Caki2 (cell line): ENCODE measurements at regions not wholly inside any gene's neighbourhood (a gene's known extent, or its start where the extent isn't known, plus 50 kb on each side); places are given as distances from the start of the nearest gene placed in this dataset.
"Not testable (repeated sequence)": the region's sequence is repeated elsewhere in the genome, so short reads cannot be mapped to it uniquely, and the experiment has no call there.

Experiments
- DNase-seq: peaks from one replicate; pipeline ENCODE4 v3.0.0-alpha.2; 2015; ENCODE audit warnings: low read depth
- in situ Hi-C: cut with HindIII; loops from 2 replicates; pipeline ENCODE4 v1.10.0; 2016; ENCODE audit warnings: low sequenced_read_pairs, low pct_unique_long_range_greater_than_20kb, mixed read lengths

DNA sequence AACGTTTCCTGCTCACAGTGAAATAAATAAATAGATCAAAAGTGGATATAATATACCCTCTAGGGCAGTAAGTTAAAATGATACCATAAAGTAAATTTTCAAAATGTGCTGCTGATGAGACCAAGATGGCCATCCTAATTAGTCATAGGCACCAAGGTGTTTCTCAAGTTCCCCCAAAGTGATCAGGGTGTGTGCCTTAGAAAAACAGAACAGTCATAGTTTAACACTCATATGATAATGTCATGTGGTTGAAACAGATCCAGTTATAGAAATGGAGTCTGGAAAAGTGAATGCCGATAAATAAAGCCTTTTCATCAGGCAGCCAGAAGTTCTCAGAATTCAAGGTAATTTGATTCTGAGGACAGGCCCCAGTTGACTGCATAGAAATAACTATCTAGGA, 161.5 kb upstream of the CDKN2B start:
- in situ Hi-C loops: no loop called here
- no peak for DNase-seq

DNA sequence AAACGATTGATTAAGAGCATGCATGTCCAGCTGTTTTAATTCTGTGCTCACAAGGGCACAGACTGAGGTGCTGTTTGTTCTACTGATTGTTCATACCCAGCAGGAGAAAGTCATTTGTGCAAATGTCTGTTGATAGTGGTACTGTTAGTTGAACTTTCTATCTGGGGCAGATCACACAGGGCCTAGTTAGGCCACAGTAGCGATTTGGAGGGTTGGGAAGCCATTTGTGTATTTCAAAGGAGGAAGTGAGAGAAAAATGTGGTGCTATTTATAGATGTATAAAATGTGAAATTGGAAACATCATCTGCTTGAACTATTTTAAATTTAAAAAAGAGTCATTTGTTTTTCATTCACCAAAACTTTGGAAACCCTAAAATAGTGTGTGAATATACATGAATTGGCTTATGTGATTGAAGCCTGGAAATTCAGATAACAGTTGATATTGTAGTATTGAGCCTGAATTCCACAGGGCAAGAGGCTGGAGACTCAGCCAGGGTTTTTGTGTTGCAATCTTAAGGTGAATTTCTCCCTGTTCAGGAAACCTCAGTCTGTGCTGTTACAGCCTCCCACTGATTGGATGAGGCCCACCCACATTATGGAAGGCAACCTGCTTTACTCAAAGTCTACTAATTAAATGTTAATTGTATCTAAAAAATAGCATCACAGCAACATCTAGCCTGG, 162.0 kb upstream of the CDKN2B start:
- in situ Hi-C loops: no loop called here
- no peak for DNase-seq

DNA sequence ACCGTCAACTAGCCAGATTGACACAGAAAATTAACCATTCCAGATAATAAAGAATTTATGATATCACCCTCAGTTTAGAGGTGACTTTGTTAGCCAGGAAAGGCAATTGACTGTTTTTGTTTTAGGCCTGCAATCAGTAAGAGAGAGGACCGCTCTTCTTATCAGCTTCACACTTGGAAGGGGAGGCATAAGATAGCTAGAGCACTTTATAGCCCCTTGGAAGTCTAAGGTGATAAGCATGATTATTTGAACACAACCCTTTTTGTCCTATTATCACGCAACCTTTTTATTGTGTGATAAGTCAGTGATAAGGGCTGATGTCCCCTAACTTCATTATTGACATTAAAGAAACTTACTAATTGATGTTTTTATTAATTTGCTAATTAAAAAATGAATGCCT, 162.6 kb upstream of the CDKN2B start:
- no peak for DNase-seq
- in situ Hi-C loops: no loop called here

DNA sequence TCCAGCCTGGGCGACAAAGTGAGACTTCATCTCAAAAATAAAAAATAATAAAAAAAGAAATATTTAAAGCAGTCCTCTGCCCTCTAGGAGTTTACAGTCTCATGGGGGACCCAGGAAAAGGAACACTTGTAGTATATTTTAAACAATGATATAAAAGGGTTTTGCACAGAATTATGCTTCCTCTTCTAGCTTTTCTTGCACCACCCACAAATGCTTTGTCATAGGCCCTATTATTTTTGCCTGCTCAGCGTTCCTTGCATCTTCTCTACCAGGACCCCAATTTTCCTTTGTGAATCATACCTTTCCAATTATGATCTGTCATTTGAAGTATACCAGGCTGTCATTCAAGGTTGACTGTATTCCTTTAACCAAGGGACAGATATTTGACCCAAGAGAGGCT, 164.8 kb upstream of the CDKN2B start:
- DNase-seq: no peak
- in situ Hi-C loops: no loop called here

DNA sequence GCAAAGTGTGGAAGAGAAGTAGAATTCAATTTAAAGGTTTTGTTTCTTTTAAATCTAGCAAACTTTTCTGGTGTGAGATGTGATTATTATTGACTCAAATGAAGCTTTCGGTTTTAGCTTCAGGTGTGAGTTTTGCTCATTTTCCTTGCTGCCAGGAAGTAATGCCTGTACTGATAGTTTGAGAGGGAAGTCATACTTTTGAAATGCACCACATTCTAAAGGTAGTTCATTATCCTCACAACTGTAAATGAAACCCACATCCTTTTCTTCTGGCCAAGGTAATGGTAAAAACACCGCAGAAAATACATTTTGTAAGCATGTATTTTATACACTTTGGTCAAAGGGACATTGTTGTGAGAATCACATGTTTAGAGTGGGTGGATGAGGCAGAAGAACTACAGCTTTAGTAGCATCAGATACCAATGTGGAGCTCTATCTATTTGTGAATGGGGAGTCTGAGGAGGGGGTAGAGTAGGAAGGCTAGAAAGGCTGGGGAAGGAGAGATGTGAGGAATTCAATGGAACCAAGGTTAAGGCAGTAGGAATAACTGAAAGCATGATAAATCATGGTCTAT, 167.0 kb upstream of the CDKN2B start:
- in situ Hi-C loops: no loop called here

DNA sequence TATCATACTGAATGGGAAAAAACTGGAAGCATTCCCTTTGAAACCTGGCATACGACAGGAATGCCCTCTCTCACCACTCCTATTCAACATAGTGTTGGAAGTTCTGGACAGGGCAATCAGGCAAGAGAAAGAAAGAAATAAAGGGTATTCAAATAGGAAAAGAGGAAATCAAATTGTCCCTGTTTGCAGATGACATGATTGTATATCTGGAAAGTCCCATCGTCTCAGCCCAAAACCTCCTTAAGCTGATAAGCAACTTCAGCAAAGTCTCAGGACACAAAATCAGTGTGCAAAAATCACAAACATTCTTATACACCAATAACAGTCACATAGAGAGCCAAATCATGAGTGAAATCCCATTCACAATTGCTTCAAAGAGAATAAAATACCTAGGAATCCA, 171.9 kb upstream of the CDKN2B start:
- in situ Hi-C loops: not testable (repeated sequence)

More for the DNA sequence above, 167.0 kb upstream of the CDKN2B start:
- no peak for DNase-seq

DNA sequence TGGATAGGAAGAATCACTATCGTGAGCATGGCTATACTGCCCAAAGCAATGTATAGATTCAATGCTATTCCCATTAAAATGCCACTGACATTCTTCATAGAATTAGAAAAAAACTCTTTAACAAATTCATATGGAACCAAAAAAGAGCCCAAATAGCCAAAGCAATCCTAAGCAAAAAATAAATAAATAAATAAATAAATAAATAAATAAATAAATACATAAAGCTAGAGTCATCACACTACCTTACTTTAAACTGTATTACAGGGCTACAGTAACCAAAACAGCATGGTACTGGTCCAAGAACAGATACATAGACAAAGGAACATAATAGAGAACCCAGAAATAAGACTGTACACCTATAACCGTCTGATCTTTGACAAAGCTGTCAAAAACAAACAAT, 180.4 kb upstream of the CDKN2B start:
- DNase-seq: no peak
- in situ Hi-C loops: no loop called here

More for the DNA sequence above, 171.9 kb upstream of the CDKN2B start:
- not testable (repeated sequence) for DNase-seq

DNA sequence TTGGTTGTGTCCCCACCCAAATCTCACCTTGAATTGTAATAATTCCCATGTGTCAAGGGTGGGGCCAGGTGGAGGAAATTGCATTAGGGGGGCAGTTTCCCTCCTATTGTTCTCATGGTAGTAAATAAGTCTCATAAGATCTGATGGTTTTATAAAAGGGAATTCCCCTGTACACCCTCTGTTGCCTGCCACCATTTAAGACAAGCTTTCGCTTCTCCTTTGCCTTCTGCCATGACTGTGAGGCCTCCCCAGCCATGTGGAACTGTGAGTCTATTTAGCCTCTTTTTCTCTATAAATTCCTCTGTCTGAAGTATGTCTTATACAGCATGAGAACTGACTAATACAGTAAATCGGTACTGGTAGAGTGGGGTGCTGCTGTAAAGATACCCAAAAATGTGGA, 187.9 kb upstream of the CDKN2B start:
- in situ Hi-C loops, DNase-seq: not testable (repeated sequence)

DNA sequence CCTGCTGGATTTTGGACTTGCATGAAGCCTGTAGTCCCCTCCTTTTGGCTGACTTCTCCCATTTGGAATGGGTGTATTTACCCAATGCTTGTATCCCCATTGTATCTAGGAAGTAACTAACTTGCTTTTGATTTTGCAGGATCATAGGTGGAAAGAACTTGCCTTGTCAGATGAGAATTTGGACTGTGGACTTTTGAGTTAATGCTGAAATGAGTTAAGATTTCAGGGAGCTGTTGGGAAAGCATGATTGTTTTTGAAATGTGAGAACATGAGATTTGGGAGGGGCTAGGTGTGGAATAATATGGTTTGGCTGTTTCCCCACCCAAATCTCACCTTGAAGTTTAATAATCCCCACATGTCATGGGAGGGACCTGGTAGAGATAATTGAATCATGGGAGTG, 189.6 kb upstream of the CDKN2B start:
- in situ Hi-C loops: no loop called here
- DNase-seq: no peak

DNA sequence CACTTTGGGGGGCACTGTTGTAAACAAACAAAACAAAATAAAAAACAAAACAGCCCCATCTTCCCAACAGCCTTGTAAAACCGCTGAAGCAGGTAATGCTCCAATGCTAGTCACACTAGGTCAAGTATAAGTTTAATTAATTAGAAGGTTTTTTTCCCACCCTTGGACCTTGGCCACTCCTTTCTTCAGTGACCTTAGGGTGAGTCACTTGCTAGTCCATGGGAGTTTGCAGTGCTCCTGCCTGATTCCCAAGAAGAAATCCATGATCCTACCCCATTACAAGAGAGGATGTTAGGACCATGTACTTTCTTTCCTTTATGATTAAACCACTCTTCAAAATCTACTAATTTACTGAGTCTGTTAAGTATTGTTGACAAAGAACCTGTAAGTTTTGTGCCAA, 192.2 kb upstream of the CDKN2B start:
- in situ Hi-C loops: no loop called here
- no peak for DNase-seq

DNA sequence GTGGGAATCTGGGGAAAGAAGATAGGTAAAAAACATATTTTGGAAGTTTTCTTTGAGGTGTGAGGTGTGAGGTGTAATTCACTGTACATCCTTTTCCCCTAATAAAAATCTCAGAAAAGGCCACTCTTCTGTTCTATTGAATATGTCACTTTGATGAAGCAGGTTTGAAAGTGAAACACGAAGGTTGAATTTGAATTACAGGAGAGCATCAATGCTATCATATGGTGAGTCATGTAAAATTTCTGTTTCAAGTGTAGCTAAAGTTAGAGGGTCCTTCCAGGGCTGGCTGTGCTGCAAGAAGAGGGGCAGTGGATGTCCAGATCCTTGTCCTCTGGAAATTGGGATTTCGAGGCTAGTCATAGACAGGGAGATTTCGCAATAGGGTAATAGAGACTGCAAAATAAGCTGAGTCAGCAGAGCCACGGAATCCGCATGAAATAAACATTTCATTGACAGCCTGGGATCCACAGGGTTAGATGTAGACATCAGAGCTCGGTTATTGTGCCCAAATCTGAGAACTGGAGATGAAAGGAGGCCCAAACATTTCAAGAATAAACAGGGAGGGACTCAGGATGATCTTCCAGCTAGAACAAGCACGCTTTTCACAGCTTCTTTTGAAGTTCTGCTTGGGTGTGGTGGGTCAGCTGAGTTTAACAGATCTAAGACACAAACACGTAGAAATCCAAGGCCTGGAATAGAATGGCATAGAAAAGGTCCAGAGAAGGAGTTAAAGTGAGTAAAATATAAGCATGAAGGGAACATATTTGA, 194.4 kb upstream of the CDKN2B start:
- in situ Hi-C loops: no loop called here
- DNase-seq: no peak

DNA sequence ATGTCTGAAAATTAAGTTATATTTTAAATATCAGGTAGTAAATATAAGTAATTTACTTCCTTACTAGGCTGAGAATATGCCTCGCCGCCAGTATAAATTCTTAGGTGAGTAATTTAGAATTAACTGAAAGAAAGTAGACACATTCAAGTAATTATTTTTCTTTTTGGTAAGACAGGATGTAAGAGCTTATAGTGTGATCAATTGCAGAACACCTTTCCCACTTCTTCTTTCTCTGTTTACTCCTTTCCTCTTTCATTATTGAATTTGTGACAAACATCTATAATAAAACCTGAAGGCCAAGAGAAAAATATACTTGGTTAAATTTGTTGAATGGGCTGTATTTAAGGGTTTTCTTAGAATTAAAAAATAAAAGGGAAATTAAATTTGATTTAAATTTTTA, 195.1 kb upstream of the CDKN2B start:
- no peak for DNase-seq
- in situ Hi-C loops: no loop called here

DNA sequence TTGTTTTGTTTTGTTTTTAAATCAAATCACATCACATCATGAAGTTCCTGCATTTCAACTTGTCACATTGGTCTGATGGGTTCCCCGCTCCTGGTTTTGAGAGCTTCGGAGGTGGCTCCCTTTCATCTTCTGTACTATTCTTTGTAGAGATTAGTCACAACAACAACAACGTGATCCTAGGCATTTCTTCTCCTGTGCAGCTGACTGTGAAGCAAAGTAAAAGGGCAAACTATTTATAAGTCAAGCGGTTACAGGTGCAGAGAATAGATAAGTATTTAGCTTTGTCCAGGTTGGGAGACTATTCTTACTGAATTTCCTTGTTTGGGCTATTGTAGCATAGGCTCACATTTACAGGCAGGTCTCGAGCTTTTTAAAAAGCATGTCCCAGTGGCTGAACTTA, 197.7 kb upstream of the CDKN2B start:
- peak; percentile 64 for DNase-seq
- in situ Hi-C loops: no loop called here

DNA sequence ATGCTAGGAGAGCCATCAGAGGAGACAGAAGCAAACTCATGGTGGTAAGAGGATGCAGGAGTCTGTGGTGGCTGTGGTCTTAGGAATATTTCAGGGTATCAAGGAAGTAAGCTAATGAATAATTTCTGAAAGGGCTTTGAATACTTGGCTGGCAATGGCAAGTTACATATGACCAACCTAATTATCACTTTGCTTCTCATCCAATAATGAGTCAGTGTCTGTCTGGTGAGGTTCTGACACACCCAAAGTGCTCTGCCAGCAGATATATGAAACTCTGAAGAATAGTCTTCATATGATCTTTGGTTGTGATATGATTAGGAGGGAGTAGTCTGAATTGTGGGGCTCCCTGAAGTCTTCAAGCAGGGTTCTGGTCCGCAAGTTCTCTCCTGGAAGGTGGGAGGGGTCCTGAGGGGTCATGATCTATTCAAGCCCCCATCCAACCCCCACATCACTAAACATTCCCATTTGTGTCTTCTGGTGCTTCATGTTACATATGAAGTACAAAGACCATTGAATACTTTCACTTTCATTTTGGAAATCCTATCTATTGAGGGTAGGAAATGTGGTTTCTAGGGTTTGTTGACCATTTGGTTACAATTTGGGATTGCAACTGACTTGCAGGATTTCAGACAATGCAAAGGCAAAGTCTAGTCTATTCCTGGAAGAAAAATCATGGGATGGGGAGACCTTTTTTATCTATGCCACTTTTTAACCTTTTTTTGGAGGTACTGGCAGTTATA, 199.9 kb upstream of the CDKN2B start:
- in situ Hi-C loops: no loop called here
- peak; percentile 57 for DNase-seq

DNA sequence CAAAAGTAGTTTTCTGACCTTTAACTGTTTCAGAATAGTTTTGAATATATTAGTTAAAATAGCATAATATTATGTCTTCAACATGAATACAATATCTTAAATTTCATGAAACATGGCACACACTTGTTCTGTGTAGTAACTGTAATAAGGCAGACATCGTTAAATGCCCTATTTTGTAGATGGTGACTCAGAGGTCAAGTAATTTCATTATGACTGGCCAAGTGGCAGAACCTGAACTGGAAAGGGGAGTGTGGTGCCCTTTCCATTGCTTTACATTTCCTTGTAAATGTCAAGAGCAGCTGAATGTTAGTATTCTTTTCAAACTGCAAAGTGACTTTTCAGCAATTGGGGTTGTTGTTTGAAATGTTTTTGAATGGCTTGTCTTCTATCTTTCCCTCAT, 201.2 kb upstream of the CDKN2B start:
- DNase-seq: peak; percentile 29
- in situ Hi-C loops: no loop called here

DNA sequence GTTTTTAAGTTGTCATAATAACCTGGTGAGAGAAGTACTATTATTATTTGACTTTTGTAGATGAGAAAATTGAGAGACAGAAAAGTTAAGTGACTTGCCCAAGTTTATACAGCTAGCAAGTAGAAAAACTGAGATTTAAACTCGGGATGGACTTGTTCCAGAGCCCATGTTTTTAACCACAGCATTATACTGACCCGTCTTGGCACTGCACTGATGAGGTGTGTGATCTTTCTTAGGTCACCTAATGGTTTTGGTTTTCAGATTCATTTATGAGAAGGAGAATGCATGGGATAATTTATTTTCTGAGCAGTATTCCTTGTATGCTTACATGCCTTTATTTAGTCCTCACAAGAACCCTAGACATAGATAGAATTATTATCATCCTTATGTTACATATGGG, 201.8 kb upstream of the CDKN2B start:
- in situ Hi-C loops: no loop called here
- DNase-seq: no peak

DNA sequence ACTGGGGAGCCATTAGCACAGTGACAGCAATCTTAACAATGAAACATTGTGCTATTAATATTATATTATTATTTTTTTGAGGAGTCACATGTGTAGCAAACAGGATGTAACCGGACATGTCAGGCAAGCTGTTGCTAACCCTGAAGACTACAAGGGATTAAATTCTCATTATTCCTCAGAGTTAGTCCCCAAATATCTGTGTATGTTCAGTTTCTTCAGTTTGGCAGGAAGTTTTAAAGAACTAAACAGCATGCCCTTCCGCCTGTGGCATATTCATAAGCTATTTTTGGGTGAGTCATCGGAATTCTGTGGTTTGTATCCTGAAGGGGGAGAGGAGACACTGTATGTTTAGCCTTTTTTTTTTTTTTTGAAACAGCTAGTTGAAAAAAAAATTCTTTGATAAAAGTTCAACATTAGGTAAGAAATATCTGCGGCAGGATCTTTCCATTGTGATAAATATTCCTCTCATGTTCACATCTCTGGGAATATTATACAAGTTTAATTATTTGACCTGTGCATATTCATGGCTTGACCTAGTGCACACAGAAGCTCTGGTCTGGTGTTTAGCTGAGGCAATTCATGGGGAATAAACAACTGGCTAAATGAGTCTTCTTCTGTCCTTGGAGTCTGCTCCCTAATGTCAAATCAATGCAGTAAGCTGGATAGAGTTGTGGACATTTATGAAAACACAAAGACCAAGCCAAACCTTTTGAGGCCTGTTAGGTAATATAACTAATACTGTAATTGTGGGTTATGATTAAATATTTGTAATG, 202.7 kb upstream of the CDKN2B start:
- in situ Hi-C loops: no loop called here
- peak; percentile 86 for DNase-seq

DNA sequence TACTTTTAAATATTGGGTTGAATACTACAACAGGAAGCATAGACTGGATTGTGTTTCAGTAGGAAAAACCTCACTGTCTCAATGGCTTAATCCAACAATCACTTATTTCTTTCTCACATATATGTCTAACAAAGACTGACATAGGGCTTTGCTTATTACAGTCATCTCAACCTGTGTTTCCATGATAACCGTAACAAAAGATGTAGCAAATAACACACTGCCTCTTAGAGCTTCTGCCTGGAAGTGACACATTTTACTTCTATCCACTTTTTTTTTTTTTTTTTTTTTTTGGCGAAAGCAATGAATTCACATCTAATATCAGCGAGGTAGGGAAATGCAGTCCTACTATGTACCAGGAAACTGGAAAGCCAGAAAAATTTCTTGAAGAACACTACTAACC, 204.9 kb upstream of the CDKN2B start:
- no peak for DNase-seq
- in situ Hi-C loops: no loop called here
